ENCODE measurements at regions not wholly inside any gene's neighbourhood (a gene's known extent, or its start where the extent isn't known, plus 50 kb on each side); places are given as distances from the start of the nearest gene placed in this dataset.
"Not testable (repeated sequence)": the region's sequence is repeated elsewhere in the genome, so short reads cannot be mapped to it uniquely, and the experiment has no call there.

GRCh38 chr3:65017359-65017758 lies 329.6 kb upstream of the ADAMTS9 start:
- no peak for TF ChIP-seq CTCF (conservative IDR thresholded peaks at IDR 0.05; ENCODE audit: low read depth, low read length)
- no peak for DNase-seq (ENCODE audit: low read depth)
- H3K4me3 ChIP-seq (ENCODE audit: low read depth, low read length): no peak overlapping the region

- H3K4me3 ChIP-seq (ENCODE audit: low read depth, low read length): no peak overlapping the region
- no peak for DNase-seq (ENCODE audit: low read depth)
- TF ChIP-seq CTCF (conservative IDR thresholded peaks at IDR 0.05; ENCODE audit: low read depth, low read length): no peak
Measured at GRCh38 chr3:65015711-65016110, 327.9 kb upstream of the ADAMTS9 start.

- no peak overlapping the region for H3K4me3 ChIP-seq (ENCODE audit: low read depth, low read length)
- no peak for TF ChIP-seq CTCF (conservative IDR thresholded peaks at IDR 0.05; ENCODE audit: low read depth, low read length)
- DNase-seq (ENCODE audit: low read depth): no peak
Measured at GRCh38 chr3:65013053-65013452, 325.3 kb upstream of the ADAMTS9 start.

- no peak for TF ChIP-seq CTCF (conservative IDR thresholded peaks at IDR 0.05; ENCODE audit: low read depth, low read length)
- DNase-seq (ENCODE audit: low read depth): no peak
- no peak overlapping the region for H3K4me3 ChIP-seq (ENCODE audit: low read depth, low read length)
Measured at GRCh38 chr3:65006300-65006739, 318.5 kb upstream of the ADAMTS9 start.

- TF ChIP-seq CTCF (conservative IDR thresholded peaks at IDR 0.05; ENCODE audit: low read depth, low read length): no peak
- no peak for DNase-seq (ENCODE audit: low read depth)
- H3K4me3 ChIP-seq (ENCODE audit: low read depth, low read length): no peak overlapping the region
Measured at GRCh38 chr3:65005486-65005885, 317.7 kb upstream of the ADAMTS9 start.

GRCh38 chr3:65004795-65005295 lies 317.0 kb upstream of the ADAMTS9 start:
- H3K4me3 ChIP-seq (ENCODE audit: low read depth, low read length): no peak overlapping the region
- no peak for DNase-seq (ENCODE audit: low read depth)
- no peak for TF ChIP-seq CTCF (conservative IDR thresholded peaks at IDR 0.05; ENCODE audit: low read depth, low read length)

- TF ChIP-seq CTCF (conservative IDR thresholded peaks at IDR 0.05; ENCODE audit: low read depth, low read length): no peak
- DNase-seq (ENCODE audit: low read depth): no peak
- H3K4me3 ChIP-seq (ENCODE audit: low read depth, low read length): no peak overlapping the region
Measured at GRCh38 chr3:65004306-65004705, 316.5 kb upstream of the ADAMTS9 start.

GRCh38 chr3:65001119-65001518 lies 313.3 kb upstream of the ADAMTS9 start:
- not testable (repeated sequence) for DNase-seq (ENCODE audit: low read depth); H3K4me3 ChIP-seq (ENCODE audit: low read depth, low read length)
